Bronchial epithelial cell (primary cell): ENCODE measurements at regions not wholly inside any gene's neighbourhood (a gene's known extent, or its start where the extent isn't known, plus 50 kb on each side); places are given as distances from the start of the nearest gene placed in this dataset.
A peak's percentile ranks its signal among the peaks of the same experiment; 100 is the strongest.

Source experiments
- DNase-seq: peaks from one replicate; pipeline ENCODE4 v3.0.0-alpha.2; 2010; ENCODE audit warnings: low read depth
- FAIRE-seq: peaks from 2 replicates; lab custom pipeline; 2011; peaks lifted over from hg19 to GRCh38; lab: Jason Lieb, UNC
- H3K27me3 ChIP-seq: 2 replicates; pipeline ENCODE4 v1.5.1; 2011; ENCODE audit warnings: low read length; ENCODE audit not compliant: control insufficient read depth, insufficient read depth
- H3K36me3 ChIP-seq: 2 replicates; pipeline ENCODE4 v1.5.1; 2011; ENCODE audit warnings: low read length; ENCODE audit not compliant: control insufficient read depth, insufficient read depth
- H3K4me3 ChIP-seq: 2 replicates; pipeline ENCODE4 v1.5.1; 2011; ENCODE audit warnings: mild to moderate bottlenecking, low read depth, low read length, control low read depth
- CTCF ChIP-seq: IDR thresholded peaks from 2 replicates; pipeline ENCODE4 v1.5.1; 2011; ENCODE audit warnings: mild to moderate bottlenecking, moderate library complexity, low read length, control low read depth, inconsistent platforms; ENCODE audit not compliant: insufficient read depth, severe bottlenecking

- no peaks in the 10 kb centered on the region for H3K27me3 ChIP-seq
- FAIRE-seq (no peak), DNase-seq (no peak)
- no peak overlapping the region for H3K4me3 ChIP-seq
- TF ChIP-seq CTCF: no peak
- H3K36me3 ChIP-seq: no peaks in the 10 kb centered on the region
Measured at GRCh38 chr4:83860200-83860599, 324.3 kb downstream of the GPAT3 start.

- FAIRE-seq: no peak
- H3K36me3 ChIP-seq: no peaks in the 10 kb centered on the region
Measured at GRCh38 chr4:83858131-83858530, 322.2 kb downstream of the GPAT3 start.

GRCh38 chr4:83855044-83855443 is 319.1 kb downstream of the GPAT3 start:
- no peak overlapping the region for H3K4me3 ChIP-seq
- no peak for TF ChIP-seq CTCF
- DNase-seq (peak; percentile 95), FAIRE-seq (peak; percentile 90)
- no peaks in the 10 kb centered on the region for H3K27me3 ChIP-seq
- no peaks in the 10 kb centered on the region for H3K36me3 ChIP-seq

More at GRCh38 chr4:83858131-83858530, 322.2 kb downstream of the GPAT3 start:
- no peak for DNase-seq
- no peak overlapping the region for H3K4me3 ChIP-seq
- no peaks in the 10 kb centered on the region for H3K27me3 ChIP-seq
- no peak for TF ChIP-seq CTCF

GRCh38 chr4:83852085-83852451 is 316.2 kb downstream of the GPAT3 start:
- H3K4me3 ChIP-seq: no peak overlapping the region
- FAIRE-seq (no peak), DNase-seq (peak; percentile 88)
- no peak for TF ChIP-seq CTCF
- H3K36me3 ChIP-seq: no peaks in the 10 kb centered on the region
- no peaks in the 10 kb centered on the region for H3K27me3 ChIP-seq

- H3K36me3 ChIP-seq: no peaks in the 10 kb centered on the region
- no peaks in the 10 kb centered on the region for H3K27me3 ChIP-seq
- FAIRE-seq (no peak), DNase-seq (peak; percentile 61)
- TF ChIP-seq CTCF: no peak
- no peak overlapping the region for H3K4me3 ChIP-seq
Measured at GRCh38 chr4:83851261-83852084, 315.6 kb downstream of the GPAT3 start.
